ENCODE measurements at regions not wholly inside any gene's neighbourhood (a gene's known extent, or its start where the extent isn't known, plus 50 kb on each side); places are given as distances from the start of the nearest gene placed in this dataset.
"Not testable (repeated sequence)": the region's sequence is repeated elsewhere in the genome, so short reads cannot be mapped to it uniquely, and the experiment has no call there.

DNA sequence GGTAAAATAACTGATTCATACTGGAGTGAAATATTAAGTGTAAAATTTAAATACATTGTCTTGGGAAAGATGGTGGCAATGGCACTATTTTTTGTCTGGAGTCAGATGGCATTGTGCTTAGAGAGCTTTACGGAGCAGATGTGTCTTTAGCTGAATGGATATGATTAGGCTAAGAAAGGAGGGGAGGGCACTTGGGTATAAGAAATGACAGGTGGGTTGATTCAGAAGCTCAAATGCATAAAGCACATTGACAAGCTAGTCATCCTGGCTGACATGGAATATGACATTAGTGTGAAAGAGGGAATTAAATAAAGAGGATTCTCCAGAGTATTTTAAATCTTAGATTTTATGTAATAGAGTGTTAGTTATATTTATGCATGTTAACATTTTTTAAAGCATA is 570.1 kb upstream of the CBLB start:
- 72 to 83% methylated on average over 1 of the region's 1 CpG for WGBS, 2 donors
- DNase-seq (no peak), FAIRE-seq (no peak), ATAC-seq (no peak)
- no peaks in the 10 kb centered on the region for H3K27me3 ChIP-seq
- H3K36me3 ChIP-seq = no peaks in the 10 kb centered on the region
- no peaks in the 10 kb centered on the region for H3K4me1 ChIP-seq
- TF ChIP-seq, protein P1, sequence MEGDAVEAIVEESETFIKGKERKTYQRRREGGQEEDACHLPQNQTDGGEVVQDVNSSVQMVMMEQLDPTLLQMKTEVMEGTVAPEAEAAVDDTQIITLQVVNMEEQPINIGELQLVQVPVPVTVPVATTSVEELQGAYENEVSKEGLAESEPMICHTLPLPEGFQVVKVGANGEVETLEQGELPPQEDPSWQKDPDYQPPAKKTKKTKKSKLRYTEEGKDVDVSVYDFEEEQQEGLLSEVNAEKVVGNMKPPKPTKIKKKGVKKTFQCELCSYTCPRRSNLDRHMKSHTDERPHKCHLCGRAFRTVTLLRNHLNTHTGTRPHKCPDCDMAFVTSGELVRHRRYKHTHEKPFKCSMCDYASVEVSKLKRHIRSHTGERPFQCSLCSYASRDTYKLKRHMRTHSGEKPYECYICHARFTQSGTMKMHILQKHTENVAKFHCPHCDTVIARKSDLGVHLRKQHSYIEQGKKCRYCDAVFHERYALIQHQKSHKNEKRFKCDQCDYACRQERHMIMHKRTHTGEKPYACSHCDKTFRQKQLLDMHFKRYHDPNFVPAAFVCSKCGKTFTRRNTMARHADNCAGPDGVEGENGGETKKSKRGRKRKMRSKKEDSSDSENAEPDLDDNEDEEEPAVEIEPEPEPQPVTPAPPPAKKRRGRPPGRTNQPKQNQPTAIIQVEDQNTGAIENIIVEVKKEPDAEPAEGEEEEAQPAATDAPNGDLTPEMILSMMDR (IDR thresholded peaks at IDR 0.05) = no peak
- H3K27ac ChIP-seq = no peak overlapping the region
- H3K4me3 ChIP-seq = no peak overlapping the region
- intact Hi-C loops (cut with DNase I) = no loop called here
- H3K9me3 ChIP-seq = no peaks in the 10 kb centered on the region

DNA sequence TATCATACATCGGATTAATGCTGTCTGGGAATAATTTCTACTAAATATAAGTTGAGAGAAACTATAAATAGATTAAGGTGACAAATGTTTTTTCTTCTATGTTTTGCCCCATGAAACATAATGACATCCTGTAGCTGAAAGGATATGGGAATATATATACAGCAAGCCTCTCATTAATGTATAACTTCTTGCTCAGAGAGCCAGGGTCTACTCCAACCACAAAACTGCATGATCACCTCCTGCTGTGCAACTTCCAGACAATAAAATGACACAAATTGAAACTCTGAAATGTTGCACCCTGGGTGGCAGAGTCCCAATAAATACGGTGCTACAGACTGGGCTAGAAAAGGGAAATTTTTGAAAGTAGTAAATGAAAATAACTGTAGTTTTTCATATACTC is 571.9 kb upstream of the CBLB start:
- Histone ChIP-seq H3K4me3 (no peak overlapping the region), H3K36me3 (no peaks in the 10 kb centered on the region), H3K27me3 (peaks cover 0 to 4% (median 0%) of the 10 kb centered on the region in 4 donors), H3K9me3 (no peaks in the 10 kb centered on the region), H3K4me1 (no peaks in the 10 kb centered on the region), H3K27ac (no peak overlapping the region)
- FAIRE-seq (no peak), ATAC-seq (no peak), DNase-seq (no peak)
- WGBS, 2 donors = 55 to 66% methylated on average over 2 of the region's 2 CpGs
- intact Hi-C loops (cut with DNase I) = no loop called here
- TF ChIP-seq, protein P1 (IDR thresholded peaks at IDR 0.05) = no peak

DNA sequence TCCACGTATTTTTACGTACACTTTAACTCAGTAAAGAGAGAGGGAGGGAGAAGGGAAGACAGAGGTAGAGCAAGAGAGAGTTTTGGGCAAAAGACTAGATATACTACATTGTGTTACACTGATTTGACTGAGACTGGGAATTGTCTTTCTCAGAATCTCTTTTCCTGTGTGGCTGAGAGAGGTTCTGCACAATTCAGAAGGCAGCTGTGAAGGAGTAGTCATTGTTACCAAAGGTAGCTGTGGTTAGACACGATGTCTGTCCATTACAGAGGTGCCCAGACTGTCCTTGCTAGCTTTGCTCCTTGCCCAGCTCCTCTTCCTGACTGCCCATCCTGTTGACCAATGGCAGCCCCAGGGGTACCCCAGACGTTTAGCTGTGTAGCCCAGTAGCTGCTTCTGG is 577.5 kb upstream of the CBLB start:
- Histone ChIP-seq H3K27ac (no peak overlapping the region), H3K9me3 (no peaks in the 10 kb centered on the region), H3K4me3 (no peak overlapping the region), H3K36me3 (no peaks in the 10 kb centered on the region), H3K4me1 (no peaks in the 10 kb centered on the region), H3K27me3 (peaks cover 0 to 5% (median 0%) of the 10 kb centered on the region in 4 donors)
- WGBS, 2 donors = 19 to 31% methylated on average over 4 of the region's 4 CpGs
- ATAC-seq = no peak
- TF ChIP-seq, protein P1 (IDR thresholded peaks at IDR 0.05) = no peak
- FAIRE-seq = no peak
- no peak for DNase-seq
- intact Hi-C loops (cut with DNase I) = no loop called here

DNA sequence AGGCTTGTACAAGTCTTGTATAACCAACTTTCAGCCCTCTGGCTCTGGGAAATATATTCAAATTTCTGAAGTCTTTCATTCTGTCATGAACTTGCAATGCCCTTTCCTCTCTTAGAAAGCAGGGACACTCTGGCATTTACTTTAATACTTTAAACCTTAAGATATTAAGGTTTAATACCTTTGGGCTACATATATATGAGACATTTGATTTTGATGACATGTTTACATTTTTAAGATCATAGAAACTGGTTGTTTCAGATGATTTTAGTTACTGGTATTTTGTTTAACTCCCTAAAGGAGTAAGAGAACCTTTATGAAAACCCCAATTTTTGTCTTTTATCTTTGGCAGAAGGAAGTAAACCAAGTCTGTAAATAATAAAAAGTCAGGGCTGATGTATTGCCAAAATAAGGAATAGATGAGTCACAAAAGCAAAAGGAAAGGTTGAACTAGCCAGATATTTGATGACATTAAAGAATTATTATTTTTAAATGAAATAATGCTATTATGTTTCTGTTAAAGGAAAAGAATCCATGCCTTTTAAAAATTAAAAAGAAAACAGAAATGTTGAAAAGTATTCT is 579.0 kb upstream of the CBLB start:
- intact Hi-C loops (cut with DNase I) = no loop called here
- H3K9me3 ChIP-seq = no peaks in the 10 kb centered on the region
- H3K4me1 ChIP-seq = no peaks in the 10 kb centered on the region
- H3K36me3 ChIP-seq = no peaks in the 10 kb centered on the region
- H3K27me3 ChIP-seq = peaks cover 0 to 5% (median 0%) of the 10 kb centered on the region in 4 donors
- H3K27ac ChIP-seq = no peak overlapping the region
- FAIRE-seq = peak; percentile 9
- no peak overlapping the region for H3K4me3 ChIP-seq
- no peak for DNase-seq
- ATAC-seq = no peak
- TF ChIP-seq, protein P1 (IDR thresholded peaks at IDR 0.05) = no peak

DNA sequence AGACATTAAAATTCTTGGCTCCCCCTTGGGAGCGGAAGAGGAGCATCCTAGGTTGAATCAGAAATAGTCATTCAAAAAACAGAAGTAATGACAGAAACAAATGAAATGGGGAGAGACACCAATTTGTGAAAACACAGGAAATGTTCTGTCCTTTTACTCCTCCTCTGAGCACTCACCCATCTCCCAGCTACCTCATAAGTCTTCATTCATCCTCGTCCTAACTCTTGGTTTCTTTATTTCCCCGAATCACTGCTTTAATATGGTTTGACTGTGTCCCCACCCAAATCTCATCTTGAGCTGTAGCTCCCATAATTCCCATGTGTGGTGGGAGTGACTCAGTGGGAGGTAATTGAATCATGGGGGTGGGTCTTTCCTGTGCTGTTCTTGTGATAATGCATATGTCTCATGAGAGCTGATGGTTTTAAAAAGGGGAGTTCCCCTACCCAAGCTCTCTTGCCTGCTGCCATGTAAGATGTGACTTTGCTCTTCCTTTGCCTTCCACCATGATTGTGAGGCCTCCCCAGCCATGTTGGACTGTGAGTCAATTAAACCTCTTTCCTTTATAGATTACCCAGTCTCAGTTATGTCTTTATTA is 579.7 kb upstream of the CBLB start:
- DNase-seq; H3K4me3 ChIP-seq; H3K36me3 ChIP-seq; ATAC-seq; H3K27ac ChIP-seq; FAIRE-seq; intact Hi-C loops (cut with DNase I); H3K9me3 ChIP-seq; H3K27me3 ChIP-seq; H3K4me1 ChIP-seq: not testable (repeated sequence)
- 56 to 82% methylated on average over 3 of the region's 3 CpGs for WGBS, 2 donors

Measured in pancreas (tissue), 10 donors.